GM21526 (cell line): ENCODE measurements at regions not wholly inside any gene's neighbourhood (a gene's known extent, or its start where the extent isn't known, plus 50 kb on each side); places are given as distances from the start of the nearest gene placed in this dataset.

ENCODE experiments used
- ATAC-seq: cut with Tn5 transposase; IDR thresholded peaks from one replicate; pipeline ENCODE4 v1.9.1; 2021; ENCODE audit warnings: moderate library complexity; ENCODE audit not compliant: unreplicated experiment, low FRiP score

- ATAC-seq: no peak
These were observed 443.2 kb upstream of the AZI2 start for GRCh38 chr3:28791713-28792255.

GRCh38 chr3:28792604-28793003 is 444.0 kb upstream of the AZI2 start:
- ATAC-seq: no peak

- no peak for ATAC-seq
These were observed 450.5 kb upstream of the AZI2 start for GRCh38 chr3:28799084-28799483.

GRCh38 chr3:28800203-28800602 is 451.6 kb upstream of the AZI2 start:
- ATAC-seq: no peak

GRCh38 chr3:28808068-28808467 is 459.4 kb upstream of the AZI2 start:
- ATAC-seq: no peak

- no peak for ATAC-seq
These were observed 464.9 kb upstream of the RBMS3 start for GRCh38 chr3:28816017-28816416.

- no peak for ATAC-seq
These were observed 456.6 kb upstream of the RBMS3 start for GRCh38 chr3:28824316-28824715.

GRCh38 chr3:28826840-28827239 is 454.0 kb upstream of the RBMS3 start:
- no peak for ATAC-seq

GRCh38 chr3:28835249-28835648 is 445.6 kb upstream of the RBMS3 start:
- ATAC-seq: no peak

- ATAC-seq: no peak
These were observed 445.1 kb upstream of the RBMS3 start for GRCh38 chr3:28835751-28836150.

GRCh38 chr3:28836199-28836598 is 444.7 kb upstream of the RBMS3 start:
- no peak for ATAC-seq

GRCh38 chr3:28840976-28841376 is 439.9 kb upstream of the RBMS3 start:
- ATAC-seq: no peak

GRCh38 chr3:28841441-28841840 is 439.4 kb upstream of the RBMS3 start:
- ATAC-seq: no peak

GRCh38 chr3:28844298-28845005 is 436.4 kb upstream of the RBMS3 start:
- no peak for ATAC-seq

- ATAC-seq: no peak
These were observed 435.9 kb upstream of the RBMS3 start for GRCh38 chr3:28845006-28845324.

- no peak for ATAC-seq
These were observed 433.8 kb upstream of the RBMS3 start for GRCh38 chr3:28846971-28847478.

GRCh38 chr3:28847736-28848135 is 433.1 kb upstream of the RBMS3 start:
- ATAC-seq: no peak

- no peak for ATAC-seq
These were observed 430.7 kb upstream of the RBMS3 start for GRCh38 chr3:28850186-28850585.

- ATAC-seq: no peak
These were observed 427.0 kb upstream of the RBMS3 start for GRCh38 chr3:28853830-28854229.

- no peak for ATAC-seq
These were observed 424.1 kb upstream of the RBMS3 start for GRCh38 chr3:28856796-28857195.

- ATAC-seq: no peak
These were observed 421.0 kb upstream of the RBMS3 start for GRCh38 chr3:28859897-28860296.

GRCh38 chr3:28860307-28860706 is 420.6 kb upstream of the RBMS3 start:
- no peak for ATAC-seq

GRCh38 chr3:28863186-28863585 is 417.7 kb upstream of the RBMS3 start:
- no peak for ATAC-seq
